Vagina (tissue), 2 donors: ENCODE measurements at regions not wholly inside any gene's neighbourhood (a gene's known extent, or its start where the extent isn't known, plus 50 kb on each side); places are given as distances from the start of the nearest gene placed in this dataset. TPM values are rescaled to one million over a fixed set of nuclear protein-coding genes. Genes with fewer than 3 reads are reported as not detected.

Source experiments
- DNase-seq, 2 donors: peaks; one replicate each; pipeline ENCODE4 v3.0.0-alpha.2; 2017; ENCODE audit errors: extremely low spot score in 2 of 2
- H3K27ac ChIP-seq: fragments of 200-600 bp; sonication (generic); one replicate; pipeline ENCODE4 v1.5.1; 2019
- H3K27me3 ChIP-seq: fragments of 200-600 bp; sonication (generic); one replicate; pipeline ENCODE4 v1.5.1; 2019
- H3K36me3 ChIP-seq, 2 donors: fragments of 200-600 bp; sonication (generic); one replicate each; pipeline ENCODE4 v1.5.1; 2017 to 2019
- H3K4me1 ChIP-seq: fragments of 200-600 bp; sonication (generic); one replicate; pipeline ENCODE4 v1.5.1; 2019
- H3K4me3 ChIP-seq, 2 donors: fragments of 200-600 bp; sonication (generic); 1 replicate in 1 of 2; 2 replicates in 1 of 2; pipeline ENCODE4 v1.5.1; 2016 to 2019
- H3K9me3 ChIP-seq: fragments of 200-600 bp; sonication (generic); one replicate; pipeline ENCODE4 v1.5.1; 2019
- POLR2A ChIP-seq, 2 donors: fragments of 450-650 bp; IDR thresholded peaks; one replicate each; pipeline ENCODE4 v1.6.1; 2017; ENCODE audit warnings: antibody characterized with exemption in 2 of 2, mild to moderate bottlenecking in 2 of 2, moderate library complexity in 2 of 2
- POLR2AphosphoS5 ChIP-seq, 2 donors: sonication (generic); formaldehyde crosslinking; IDR thresholded peaks; one replicate each; pipeline ENCODE4 v1.9.0; 2017; ENCODE audit warnings: antibody characterized with exemption in 2 of 2, mild to moderate bottlenecking in 2 of 2, low read depth in 1 of 2; ENCODE audit not compliant: insufficient read depth in 1 of 2
- intact Hi-C: fragments of 100-400 bp; cut with DNase I; formaldehyde crosslinking; loops from one replicate; pipeline ENCODE4 v1.15.1; 2023
- microRNA counts, 2 donors: library from miRNA; unstranded; fragments of <30 nt; microRNA quantifications; one replicate each; lab custom pipeline; 2016 to 2017
- microRNA-seq: library from miRNA; unstranded; fragments of <30 nt; microRNA quantifications from one replicate; pipeline ENCODE4, GENCODE V29; 2017; ENCODE audit warnings: borderline number of aligned reads, borderline replicate concordance
- small RNA-seq: library from RNA; depleted of rRNA; stranded (forward); fragments of <200 nt; gene quantifications from one replicate; pipeline ENCODE3, GENCODE V24; 2016
- TF ChIP-seq, protein P1 (sequence below), 3 experiments: fragments of 450-650 bp in 2 of 3; fragments of 200-600 bp in 1 of 3; sonication (generic) in 1 of 3; IDR thresholded peaks; one replicate each; pipeline ENCODE4 v1.5.1; 2017 to 2019; ENCODE audit warnings: antibody characterized with exemption in 3 of 3, mild to moderate bottlenecking in 2 of 3, moderate library complexity in 2 of 3

- no peaks in the 10 kb centered on the region for H3K27me3 ChIP-seq
- H3K9me3 ChIP-seq, result no peaks in the 10 kb centered on the region
- no peak overlapping the region for H3K4me3 ChIP-seq
- intact Hi-C loops, result no loop called here
- H3K4me1 ChIP-seq, result no peaks in the 10 kb centered on the region
- no peaks in the 10 kb centered on the region for H3K36me3 ChIP-seq
- no peak for DNase-seq
- H3K27ac ChIP-seq, result no peak overlapping the region
- TF ChIP-seq, protein P1, sequence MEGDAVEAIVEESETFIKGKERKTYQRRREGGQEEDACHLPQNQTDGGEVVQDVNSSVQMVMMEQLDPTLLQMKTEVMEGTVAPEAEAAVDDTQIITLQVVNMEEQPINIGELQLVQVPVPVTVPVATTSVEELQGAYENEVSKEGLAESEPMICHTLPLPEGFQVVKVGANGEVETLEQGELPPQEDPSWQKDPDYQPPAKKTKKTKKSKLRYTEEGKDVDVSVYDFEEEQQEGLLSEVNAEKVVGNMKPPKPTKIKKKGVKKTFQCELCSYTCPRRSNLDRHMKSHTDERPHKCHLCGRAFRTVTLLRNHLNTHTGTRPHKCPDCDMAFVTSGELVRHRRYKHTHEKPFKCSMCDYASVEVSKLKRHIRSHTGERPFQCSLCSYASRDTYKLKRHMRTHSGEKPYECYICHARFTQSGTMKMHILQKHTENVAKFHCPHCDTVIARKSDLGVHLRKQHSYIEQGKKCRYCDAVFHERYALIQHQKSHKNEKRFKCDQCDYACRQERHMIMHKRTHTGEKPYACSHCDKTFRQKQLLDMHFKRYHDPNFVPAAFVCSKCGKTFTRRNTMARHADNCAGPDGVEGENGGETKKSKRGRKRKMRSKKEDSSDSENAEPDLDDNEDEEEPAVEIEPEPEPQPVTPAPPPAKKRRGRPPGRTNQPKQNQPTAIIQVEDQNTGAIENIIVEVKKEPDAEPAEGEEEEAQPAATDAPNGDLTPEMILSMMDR (IDR thresholded peaks at IDR 0.05), result no peak
- TF ChIP-seq POLR2AphosphoS5 (IDR thresholded peaks at IDR 0.05; ENCODE audit: insufficient read depth in 1 of 2, low read depth in 1 of 2), result no peak
- TF ChIP-seq POLR2A (IDR thresholded peaks at IDR 0.05), result no peak
These were observed 89.9 kb downstream of the TBX19 start for GRCh38 chr1:168370586-168370985.

- no peaks in the 10 kb centered on the region for H3K9me3 ChIP-seq
- no peaks in the 10 kb centered on the region for H3K4me1 ChIP-seq
- intact Hi-C loops, result no loop called here
- no peak overlapping the region for H3K27ac ChIP-seq
- DNase-seq, result no peak
- no peak overlapping the region for H3K4me3 ChIP-seq
- H3K27me3 ChIP-seq, result no peaks in the 10 kb centered on the region
- TF ChIP-seq, protein P1 (IDR thresholded peaks at IDR 0.05), result no peak
- TF ChIP-seq POLR2A (IDR thresholded peaks at IDR 0.05), result no peak
- no peak for TF ChIP-seq POLR2AphosphoS5 (IDR thresholded peaks at IDR 0.05; ENCODE audit: insufficient read depth in 1 of 2, low read depth in 1 of 2)
- no peaks in the 10 kb centered on the region for H3K36me3 ChIP-seq
These were observed 89.0 kb downstream of the TBX19 start for GRCh38 chr1:168369655-168370054.

GRCh38 chr1:168368131-168368530, 87.5 kb downstream of the TBX19 start:
- Histone ChIP-seq H3K27ac (no peak overlapping the region), H3K4me3 (no peak overlapping the region), H3K36me3 (no peaks in the 10 kb centered on the region), H3K4me1 (no peaks in the 10 kb centered on the region), H3K9me3 (no peaks in the 10 kb centered on the region), H3K27me3 (no peaks in the 10 kb centered on the region)
- TF ChIP-seq POLR2A (IDR thresholded peaks at IDR 0.05), result no peak
- TF ChIP-seq POLR2AphosphoS5 (IDR thresholded peaks at IDR 0.05; ENCODE audit: insufficient read depth in 1 of 2, low read depth in 1 of 2), result no peak
- TF ChIP-seq, protein P1 (IDR thresholded peaks at IDR 0.05), result no peak
- intact Hi-C loops, result no loop called here
- DNase-seq, result no peak

DNA sequence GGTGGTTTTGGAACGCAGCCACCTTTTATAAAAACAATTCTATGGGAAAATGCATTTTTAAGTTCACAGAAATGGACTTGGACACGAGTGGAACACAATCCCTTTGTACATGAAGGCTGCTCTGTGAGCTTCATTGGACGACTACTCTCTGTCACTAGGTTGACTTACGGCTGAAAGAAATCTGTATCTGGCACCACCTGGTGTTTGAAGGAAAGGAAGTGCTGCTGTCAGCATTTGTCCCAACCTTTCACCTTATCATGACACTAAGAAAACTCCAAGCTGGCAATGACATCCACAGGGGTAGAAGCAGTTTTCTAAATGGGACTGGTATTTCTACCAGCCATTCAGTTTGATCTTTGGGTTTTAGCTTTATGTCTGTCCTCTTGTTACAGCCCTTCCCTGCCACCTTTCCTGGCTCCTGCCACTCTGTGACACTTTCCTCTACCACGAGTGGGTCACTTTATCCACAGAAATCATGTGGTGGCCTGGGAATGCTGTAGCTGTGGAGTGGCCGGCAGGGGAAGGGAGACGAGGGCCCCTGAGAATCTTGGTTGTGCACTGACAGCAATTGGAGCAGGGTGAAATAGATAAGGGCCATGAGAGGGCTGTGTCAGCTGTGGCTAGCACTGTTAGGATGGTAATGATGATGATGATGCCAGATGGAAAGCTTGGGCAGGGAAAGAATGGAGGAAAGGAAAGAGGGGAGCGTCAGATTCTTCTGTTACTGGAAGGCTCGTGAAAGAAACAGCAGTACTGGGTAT, 85.2 kb downstream of the TBX19 start:
- no peak for TF ChIP-seq POLR2A (IDR thresholded peaks at IDR 0.05)
- TF ChIP-seq, protein P1 (IDR thresholded peaks at IDR 0.05), result no peak
- TF ChIP-seq POLR2AphosphoS5 (IDR thresholded peaks at IDR 0.05; ENCODE audit: insufficient read depth in 1 of 2, low read depth in 1 of 2), result no peak
- no peak overlapping the region for H3K27ac ChIP-seq
- intact Hi-C loops, result no loop called here
- no peaks in the 10 kb centered on the region for H3K36me3 ChIP-seq
- H3K4me3 ChIP-seq, result no peak overlapping the region
- H3K9me3 ChIP-seq, result no peaks in the 10 kb centered on the region
- H3K4me1 ChIP-seq, result no peaks in the 10 kb centered on the region
- no peaks in the 10 kb centered on the region for H3K27me3 ChIP-seq
- no peak for DNase-seq

MicroRNAs in the stretch of these regions (microRNA counts, 767-probe panel; counts per million panel counts)
- 238 to 261 counts per million in 2 donors for microRNA hsa-miR-557 (lab: Ali Mortazavi, UCI)

Small RNA genes lying in the stretch of these regions (microRNA-seq; reads per million reads assigned to microRNA genes)
- not detected for gene MIR557

Small RNA genes lying in the stretch of these regions (small RNA-seq; reads per million reads assigned to genes)
- gene MIR557, result not detected
